Heart left ventricle (tissue), 13 donors: ENCODE measurements at regions not wholly inside any gene's neighbourhood (a gene's known extent, or its start where the extent isn't known, plus 50 kb on each side); places are given as distances from the start of the nearest gene placed in this dataset.

Experiments
- POLR2A ChIP-seq, 2 donors: fragments of 450-650 bp; IDR thresholded peaks; one replicate each; pipeline ENCODE4 v1.6.1; 2017; ENCODE audit warnings: antibody characterized with exemption in 2 of 2, mild to moderate bottlenecking in 2 of 2, moderate library complexity in 2 of 2
- TF ChIP-seq, protein P1 (sequence below), 12 donors: fragments of 200-600 bp; sonication (generic) in 4 of 12; IDR thresholded peaks; one replicate each; pipeline versions ENCODE4 v1.5.0 to v1.8.0; 2018 to 2022; ENCODE audit warnings: antibody characterized with exemption in 12 of 12, mild to moderate bottlenecking in 5 of 12
- donor health status: ischemic (EF 13 %, LVEDD 7.1; RV severe dilation, severe dysfunction).
- donor health status: DM: no; HTN: yes; CAD: no.
- donor health status: DM: no; HTN: no; CAD: no.
- donor health status: ischemic (EF 25% LVEDD 6.9; RV normal size, moderate dysfunction).
- donor health status: ischemic (EF 25% LVEDD 5.7; RV mildly dilated, moderate dysfunction).
- donor health status: ischemic (EF 35%, LVEDD 5.7; RV mildly dilated, moderate dysfunction).
- donor health status: nonischemic (EF 11% LVEDD 7.7; RV severe dilation, severe dysfunction).
- donor health status: DM: yes; HTN: yes; CAD: no.
- donor health status: PGD.
- donor health status: ischemic (EF 29% LVEDD 5.4; RV normal size, mild dysfunction).
- donor health status: nonischemic (EF 23%, LVEDD 6.1; RV moderate dilation, normal function).

GRCh38 chr2:129329574-129329973 is 649.9 kb upstream of the RAB6C start:
- TF ChIP-seq, protein P1, sequence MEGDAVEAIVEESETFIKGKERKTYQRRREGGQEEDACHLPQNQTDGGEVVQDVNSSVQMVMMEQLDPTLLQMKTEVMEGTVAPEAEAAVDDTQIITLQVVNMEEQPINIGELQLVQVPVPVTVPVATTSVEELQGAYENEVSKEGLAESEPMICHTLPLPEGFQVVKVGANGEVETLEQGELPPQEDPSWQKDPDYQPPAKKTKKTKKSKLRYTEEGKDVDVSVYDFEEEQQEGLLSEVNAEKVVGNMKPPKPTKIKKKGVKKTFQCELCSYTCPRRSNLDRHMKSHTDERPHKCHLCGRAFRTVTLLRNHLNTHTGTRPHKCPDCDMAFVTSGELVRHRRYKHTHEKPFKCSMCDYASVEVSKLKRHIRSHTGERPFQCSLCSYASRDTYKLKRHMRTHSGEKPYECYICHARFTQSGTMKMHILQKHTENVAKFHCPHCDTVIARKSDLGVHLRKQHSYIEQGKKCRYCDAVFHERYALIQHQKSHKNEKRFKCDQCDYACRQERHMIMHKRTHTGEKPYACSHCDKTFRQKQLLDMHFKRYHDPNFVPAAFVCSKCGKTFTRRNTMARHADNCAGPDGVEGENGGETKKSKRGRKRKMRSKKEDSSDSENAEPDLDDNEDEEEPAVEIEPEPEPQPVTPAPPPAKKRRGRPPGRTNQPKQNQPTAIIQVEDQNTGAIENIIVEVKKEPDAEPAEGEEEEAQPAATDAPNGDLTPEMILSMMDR (IDR thresholded peaks at IDR 0.05), result no peak
- no peak for TF ChIP-seq POLR2A (IDR thresholded peaks at IDR 0.05)
